GM12874 (cell line): ENCODE measurements at regions not wholly inside any gene's neighbourhood (a gene's known extent, or its start where the extent isn't known, plus 50 kb on each side); places are given as distances from the start of the nearest gene placed in this dataset.

Experiments
- TF ChIP-seq, protein P1 (sequence below): IDR thresholded peaks from 2 replicates; pipeline ENCODE4 v1.5.1; 2011; ENCODE audit warnings: low read depth, mild to moderate bottlenecking, control low read depth, low read length, moderate library complexity; ENCODE audit not compliant: insufficient read depth

DNA sequence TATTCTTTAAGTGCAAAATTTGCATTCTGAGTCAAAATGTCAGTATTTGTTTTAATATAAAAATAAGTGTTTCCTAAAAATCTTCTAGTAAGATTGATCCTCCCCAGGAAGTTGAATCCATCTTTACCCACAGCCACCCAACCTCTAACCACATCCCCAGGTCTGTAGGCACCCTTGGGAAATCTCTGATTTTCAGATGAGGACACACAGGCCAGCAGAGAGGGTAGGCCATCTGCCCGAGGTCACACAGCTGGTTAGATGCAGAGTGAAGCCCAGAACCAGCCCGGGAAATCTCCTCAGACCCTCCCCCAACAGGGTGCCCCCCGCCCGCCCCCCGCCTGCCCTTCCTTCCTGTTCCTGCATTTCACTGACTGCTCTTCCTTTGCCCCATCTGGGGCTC lies 277.5 kb downstream of the FBXW7 start:
- TF ChIP-seq, protein P1, sequence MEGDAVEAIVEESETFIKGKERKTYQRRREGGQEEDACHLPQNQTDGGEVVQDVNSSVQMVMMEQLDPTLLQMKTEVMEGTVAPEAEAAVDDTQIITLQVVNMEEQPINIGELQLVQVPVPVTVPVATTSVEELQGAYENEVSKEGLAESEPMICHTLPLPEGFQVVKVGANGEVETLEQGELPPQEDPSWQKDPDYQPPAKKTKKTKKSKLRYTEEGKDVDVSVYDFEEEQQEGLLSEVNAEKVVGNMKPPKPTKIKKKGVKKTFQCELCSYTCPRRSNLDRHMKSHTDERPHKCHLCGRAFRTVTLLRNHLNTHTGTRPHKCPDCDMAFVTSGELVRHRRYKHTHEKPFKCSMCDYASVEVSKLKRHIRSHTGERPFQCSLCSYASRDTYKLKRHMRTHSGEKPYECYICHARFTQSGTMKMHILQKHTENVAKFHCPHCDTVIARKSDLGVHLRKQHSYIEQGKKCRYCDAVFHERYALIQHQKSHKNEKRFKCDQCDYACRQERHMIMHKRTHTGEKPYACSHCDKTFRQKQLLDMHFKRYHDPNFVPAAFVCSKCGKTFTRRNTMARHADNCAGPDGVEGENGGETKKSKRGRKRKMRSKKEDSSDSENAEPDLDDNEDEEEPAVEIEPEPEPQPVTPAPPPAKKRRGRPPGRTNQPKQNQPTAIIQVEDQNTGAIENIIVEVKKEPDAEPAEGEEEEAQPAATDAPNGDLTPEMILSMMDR = no peak

DNA sequence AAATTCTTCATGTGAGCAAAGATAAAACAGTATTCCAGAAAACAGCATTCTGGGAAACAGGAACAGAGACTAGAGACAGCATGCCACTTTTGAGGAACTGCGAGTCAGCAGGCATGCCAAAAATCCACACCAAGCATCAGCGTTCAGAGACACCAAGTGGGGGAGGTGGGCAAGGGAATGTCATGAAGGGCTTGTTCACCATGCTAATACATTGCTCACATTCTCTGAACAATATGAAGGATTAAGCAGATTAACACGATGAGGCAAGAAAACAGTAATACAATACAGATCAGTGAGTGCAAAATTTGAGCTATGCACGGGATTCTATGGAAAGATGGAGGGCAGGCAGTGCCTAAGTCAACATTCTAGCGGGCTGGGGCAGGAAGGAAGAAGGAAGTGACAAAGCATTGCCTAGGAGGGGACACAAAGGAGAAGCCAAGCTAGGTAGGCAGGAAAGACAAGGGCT lies 278.3 kb downstream of the FBXW7 start:
- TF ChIP-seq, protein P1 = no peak

DNA sequence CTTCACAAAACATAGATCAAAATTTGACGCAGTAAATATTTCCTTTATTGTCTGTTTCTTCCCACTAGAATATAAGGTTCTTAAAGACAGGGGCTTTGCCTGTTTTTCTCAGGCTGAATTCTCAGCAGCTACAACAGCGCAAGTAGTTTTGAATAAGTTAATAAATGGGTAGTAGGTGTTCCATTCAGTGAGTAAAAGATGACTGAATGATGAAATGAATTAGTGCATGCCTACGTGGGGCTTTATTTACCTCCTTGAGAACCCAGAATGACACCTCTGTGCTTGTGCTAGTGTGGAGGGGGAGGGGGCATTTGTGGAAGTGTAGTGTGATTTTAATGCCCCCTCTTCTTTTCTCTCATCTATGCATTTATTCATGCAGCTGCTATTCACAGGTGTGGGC lies 278.9 kb downstream of the FBXW7 start:
- TF ChIP-seq, protein P1 = no peak

DNA sequence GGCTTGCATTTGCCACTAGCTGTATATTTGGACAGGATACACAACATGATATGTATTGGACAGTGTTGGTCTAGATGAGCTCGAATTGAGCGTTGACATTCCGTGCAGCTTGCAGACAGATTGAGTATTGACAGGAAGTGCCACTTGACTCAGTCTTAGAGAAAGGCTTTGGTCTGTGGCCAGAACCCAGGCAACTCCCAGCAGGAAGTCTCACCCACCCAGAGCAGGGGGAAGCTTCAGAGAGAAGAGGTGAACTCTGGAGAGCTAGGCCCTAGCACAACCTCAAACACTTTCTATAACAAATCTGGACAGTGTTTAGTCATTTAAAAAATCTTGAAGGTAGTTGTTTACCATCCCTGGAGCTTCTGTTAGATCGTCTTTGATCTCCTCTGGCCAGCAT lies 280.5 kb downstream of the FBXW7 start:
- TF ChIP-seq, protein P1 = no peak

DNA sequence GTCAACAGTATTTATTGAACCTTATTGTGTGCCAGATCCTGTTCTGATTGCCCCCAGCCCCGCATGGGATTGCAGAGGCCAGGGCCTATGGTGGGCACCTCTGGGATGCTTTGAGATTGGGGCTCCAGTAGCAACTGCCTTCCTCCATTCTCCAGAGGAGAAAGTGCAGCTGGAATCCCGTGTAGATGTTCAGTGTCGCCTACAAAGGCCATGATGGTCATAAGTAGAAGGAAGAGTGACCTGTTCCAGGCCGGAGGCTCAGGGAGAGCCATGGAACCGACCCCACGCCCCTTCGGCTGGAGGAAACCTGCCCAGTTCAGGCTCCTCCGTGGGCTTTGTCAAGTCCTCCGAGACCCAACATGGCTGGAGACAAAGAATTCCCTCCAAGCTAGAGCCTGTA lies 287.5 kb downstream of the FBXW7 start:
- TF ChIP-seq, protein P1 = no peak

DNA sequence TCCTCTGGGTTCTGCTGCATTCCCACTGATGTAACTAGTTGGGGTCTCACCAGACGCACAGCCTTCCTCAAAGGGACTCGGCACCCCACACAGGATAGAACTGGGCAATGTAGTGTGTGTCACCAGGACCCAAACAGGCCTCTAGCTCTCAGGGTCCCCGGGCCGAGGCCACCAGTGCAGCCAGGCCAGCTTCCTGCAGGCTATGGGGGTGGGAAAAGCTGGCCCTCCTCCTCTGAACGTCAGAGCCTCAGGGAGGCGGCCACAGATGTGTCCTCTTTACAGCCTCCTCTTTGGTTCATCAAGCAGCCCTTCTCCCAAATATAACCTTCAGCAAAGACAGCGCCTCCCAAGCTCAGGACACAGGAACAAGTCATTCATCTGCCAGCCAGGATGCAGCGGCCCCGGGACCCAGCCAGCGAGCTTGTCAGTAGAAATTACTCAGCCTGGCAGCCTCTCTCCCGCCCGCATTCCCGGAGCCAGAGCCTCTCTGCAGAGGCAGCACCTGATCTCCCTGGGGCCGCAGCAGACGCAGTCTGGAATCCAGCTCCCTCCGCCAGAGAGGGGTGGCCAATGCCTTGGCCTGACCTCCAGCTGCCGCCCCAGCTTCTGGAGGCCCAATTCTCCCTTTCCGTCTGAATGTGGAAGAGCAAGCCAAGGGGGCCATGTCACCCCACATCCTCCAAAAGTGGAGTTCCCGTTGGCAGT lies 288.5 kb downstream of the FBXW7 start:
- TF ChIP-seq, protein P1 = no peak

DNA sequence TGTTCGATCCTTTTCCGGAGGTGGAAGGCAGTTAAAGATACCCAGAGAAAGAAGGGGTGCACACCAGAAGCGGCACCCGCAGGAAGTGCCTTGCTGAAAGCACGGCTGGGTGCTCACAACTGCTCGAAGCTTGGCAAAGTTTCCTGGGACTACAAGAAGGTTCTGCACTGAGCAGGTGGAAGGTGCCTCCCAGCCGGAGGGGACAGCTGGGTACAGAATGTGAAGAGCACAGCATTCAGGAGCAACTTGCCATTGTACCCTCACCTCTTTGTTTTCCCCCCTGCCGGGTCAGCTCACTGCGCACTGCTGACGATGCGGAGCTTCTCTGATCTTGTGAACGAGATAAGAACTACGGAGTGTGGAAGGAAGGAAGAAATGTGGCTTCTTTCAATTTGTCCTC lies 289.2 kb downstream of the FBXW7 start:
- TF ChIP-seq, protein P1 = no peak
